CD4-positive, alpha-beta T cell treated with Interleukin-6 for 4 hours (primary cell): ENCODE measurements at regions not wholly inside any gene's neighbourhood (a gene's known extent, or its start where the extent isn't known, plus 50 kb on each side); places are given as distances from the start of the nearest gene placed in this dataset.
"Not testable (repeated sequence)": the region's sequence is repeated elsewhere in the genome, so short reads cannot be mapped to it uniquely, and the experiment has no call there.

Experiments used
- DNase-seq: peaks from one replicate; pipeline ENCODE4 v3.0.0-alpha.2; 2020; ENCODE audit warnings: mixed read lengths

GRCh38 chrX:42832764-42833549 lies 55.0 kb upstream of the PPP1R2C start:
- no peak for DNase-seq

- DNase-seq = not testable (repeated sequence)
These were observed 55.6 kb upstream of the PPP1R2C start for GRCh38 chrX:42833550-42833940.

GRCh38 chrX:42837101-42837726 lies 59.3 kb upstream of the PPP1R2C start:
- DNase-seq = no peak

- no peak for DNase-seq
These were observed 59.8 kb upstream of the PPP1R2C start for GRCh38 chrX:42837747-42838146.

GRCh38 chrX:42839632-42840031 lies 61.7 kb upstream of the PPP1R2C start:
- no peak for DNase-seq

GRCh38 chrX:42846741-42847140 lies 68.8 kb upstream of the PPP1R2C start:
- DNase-seq = no peak

GRCh38 chrX:42855259-42855658 lies 77.3 kb upstream of the PPP1R2C start:
- DNase-seq = no peak

- DNase-seq = no peak
These were observed 79.8 kb upstream of the PPP1R2C start for GRCh38 chrX:42857766-42858165.

GRCh38 chrX:42869011-42869410 lies 91.0 kb upstream of the PPP1R2C start:
- no peak for DNase-seq

GRCh38 chrX:42869659-42870476 lies 91.9 kb upstream of the PPP1R2C start:
- DNase-seq = no peak

GRCh38 chrX:42886519-42886918 lies 108.6 kb upstream of the PPP1R2C start:
- DNase-seq = no peak

GRCh38 chrX:42900947-42901346 lies 123.0 kb upstream of the PPP1R2C start:
- DNase-seq = no peak

- no peak for DNase-seq
These were observed 124.5 kb upstream of the PPP1R2C start for GRCh38 chrX:42902513-42902912.

GRCh38 chrX:42920752-42921151 lies 142.8 kb upstream of the PPP1R2C start:
- DNase-seq = no peak

- DNase-seq = no peak
These were observed 152.1 kb upstream of the PPP1R2C start for GRCh38 chrX:42930071-42930470.

- DNase-seq = no peak
These were observed 153.0 kb upstream of the PPP1R2C start for GRCh38 chrX:42930951-42931350.

GRCh38 chrX:42933187-42933586 lies 155.2 kb upstream of the PPP1R2C start:
- DNase-seq = no peak

GRCh38 chrX:42934020-42934726 lies 156.2 kb upstream of the PPP1R2C start:
- peak; percentile 43 for DNase-seq

GRCh38 chrX:42941671-42942070 lies 163.7 kb upstream of the PPP1R2C start:
- DNase-seq = no peak

- DNase-seq = peak; percentile 71
These were observed 165.3 kb upstream of the PPP1R2C start for GRCh38 chrX:42943051-42943974.

- DNase-seq = peak; percentile 49
These were observed 166.5 kb upstream of the PPP1R2C start for GRCh38 chrX:42944381-42944998.
